ENCODE measurements at regions not wholly inside any gene's neighbourhood (a gene's known extent, or its start where the extent isn't known, plus 50 kb on each side); places are given as distances from the start of the nearest gene placed in this dataset.

DNA sequence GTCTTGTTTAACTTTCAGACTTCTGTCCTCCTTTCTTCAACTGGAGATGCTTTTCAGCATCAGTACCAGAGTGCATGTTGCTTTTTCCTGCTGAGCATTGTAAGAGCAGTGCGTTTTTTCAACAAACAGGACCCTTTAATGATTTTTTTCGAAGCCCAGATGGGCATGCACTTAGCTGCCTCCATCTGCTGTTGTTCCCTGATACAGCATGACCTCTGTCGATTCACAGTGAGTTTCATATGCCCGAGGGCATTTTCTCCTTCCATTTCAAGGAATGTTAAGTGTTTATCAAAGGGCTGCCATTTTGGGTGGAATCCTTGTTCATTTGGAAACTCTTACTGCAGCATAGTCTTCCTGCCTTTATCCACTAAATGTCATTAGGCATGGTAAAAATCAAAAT is 428.6 kb downstream of the DTHD1 start:
- H3K36me3 ChIP-seq: no peaks in the 10 kb centered on the region
- no peak for DNase-seq

DNA sequence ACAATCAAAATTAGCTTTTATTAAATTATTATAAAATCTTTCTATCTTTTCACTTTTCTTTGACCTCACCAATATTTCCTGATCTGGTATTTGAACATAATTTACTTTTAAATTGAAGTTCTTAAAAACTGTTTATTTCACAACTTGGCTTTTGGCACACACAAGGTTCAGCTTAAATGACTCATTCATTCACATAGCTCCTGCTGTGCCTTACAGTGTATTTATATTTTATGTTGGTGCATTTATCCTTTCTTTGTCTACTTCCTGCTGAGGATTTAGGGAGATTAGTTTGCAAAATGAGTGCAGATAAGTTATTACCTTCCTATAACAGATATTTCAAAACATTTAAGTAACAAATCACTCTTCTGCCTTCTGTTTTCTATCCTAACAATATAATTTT is 430.6 kb downstream of the DTHD1 start:
- H3K27ac ChIP-seq: no peak overlapping the region
- intact Hi-C loops (cut with DNase I): no loop called here
- H3K9me3 ChIP-seq: no peaks in the 10 kb centered on the region
- H3K4me3 ChIP-seq (replicated peaks in 1 of 3): no peak overlapping the region
- H3K27me3 ChIP-seq: no peaks in the 10 kb centered on the region
- no peaks in the 10 kb centered on the region for H3K4me1 ChIP-seq
- no peaks in the 10 kb centered on the region for H3K36me3 ChIP-seq
- TF ChIP-seq, protein P1, sequence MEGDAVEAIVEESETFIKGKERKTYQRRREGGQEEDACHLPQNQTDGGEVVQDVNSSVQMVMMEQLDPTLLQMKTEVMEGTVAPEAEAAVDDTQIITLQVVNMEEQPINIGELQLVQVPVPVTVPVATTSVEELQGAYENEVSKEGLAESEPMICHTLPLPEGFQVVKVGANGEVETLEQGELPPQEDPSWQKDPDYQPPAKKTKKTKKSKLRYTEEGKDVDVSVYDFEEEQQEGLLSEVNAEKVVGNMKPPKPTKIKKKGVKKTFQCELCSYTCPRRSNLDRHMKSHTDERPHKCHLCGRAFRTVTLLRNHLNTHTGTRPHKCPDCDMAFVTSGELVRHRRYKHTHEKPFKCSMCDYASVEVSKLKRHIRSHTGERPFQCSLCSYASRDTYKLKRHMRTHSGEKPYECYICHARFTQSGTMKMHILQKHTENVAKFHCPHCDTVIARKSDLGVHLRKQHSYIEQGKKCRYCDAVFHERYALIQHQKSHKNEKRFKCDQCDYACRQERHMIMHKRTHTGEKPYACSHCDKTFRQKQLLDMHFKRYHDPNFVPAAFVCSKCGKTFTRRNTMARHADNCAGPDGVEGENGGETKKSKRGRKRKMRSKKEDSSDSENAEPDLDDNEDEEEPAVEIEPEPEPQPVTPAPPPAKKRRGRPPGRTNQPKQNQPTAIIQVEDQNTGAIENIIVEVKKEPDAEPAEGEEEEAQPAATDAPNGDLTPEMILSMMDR (IDR thresholded peaks at IDR 0.05): no peak
- no peak for TF ChIP-seq POLR2A (IDR thresholded peaks at IDR 0.05)
- no peak for DNase-seq

More for the DNA sequence above, 428.6 kb downstream of the DTHD1 start:
- Histone ChIP-seq H3K4me3 (replicated peaks in 1 of 3) (no peak overlapping the region), H3K27me3 (no peaks in the 10 kb centered on the region), H3K4me1 (no peaks in the 10 kb centered on the region), H3K27ac (no peak overlapping the region), H3K9me3 (no peaks in the 10 kb centered on the region)
- TF ChIP-seq, protein P1 (IDR thresholded peaks at IDR 0.05): no peak
- no peak for TF ChIP-seq POLR2A (IDR thresholded peaks at IDR 0.05)
- 64 to 78% methylated on average over 4 of the region's 4 CpGs for WGBS, 2 donors
- intact Hi-C loops (cut with DNase I): no loop called here

GRCh38 chr4:36716874-36717273 is 435.5 kb downstream of the DTHD1 start:
- DNase-seq: no peak
- Histone ChIP-seq H3K4me1 (no peaks in the 10 kb centered on the region), H3K27me3 (no peaks in the 10 kb centered on the region), H3K9me3 (no peaks in the 10 kb centered on the region), H3K4me3 (replicated peaks in 1 of 3) (no peak overlapping the region), H3K36me3 (no peaks in the 10 kb centered on the region), H3K27ac (no peak overlapping the region)
- TF ChIP-seq, protein P1 (IDR thresholded peaks at IDR 0.05): no peak
- TF ChIP-seq POLR2A (IDR thresholded peaks at IDR 0.05): no peak
- intact Hi-C loops (cut with DNase I): no loop called here
- 92 to 93% methylated on average over 4 of the region's 4 CpGs for WGBS, 2 donors

DNA sequence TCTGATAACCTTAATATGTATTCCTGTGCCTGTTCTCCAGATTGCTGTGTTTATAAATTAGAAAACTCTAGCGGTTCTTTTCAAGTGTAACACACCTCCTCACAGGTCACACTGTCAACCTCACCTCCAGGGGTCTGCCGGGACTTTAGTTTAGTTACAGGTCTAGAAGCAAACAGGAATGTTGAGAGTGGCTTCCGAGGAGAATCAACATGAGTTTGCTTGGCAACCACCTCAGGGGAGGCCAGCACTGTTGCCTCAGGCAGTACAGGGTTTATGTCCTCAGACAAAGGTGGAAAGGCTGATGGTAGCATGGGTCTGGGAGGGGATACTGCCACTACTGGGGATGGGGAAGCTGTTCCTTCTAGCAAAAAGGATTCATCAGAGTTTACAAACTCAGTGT is 438.0 kb downstream of the DTHD1 start:
- no peak for TF ChIP-seq POLR2A (IDR thresholded peaks at IDR 0.05)
- TF ChIP-seq, protein P1 (IDR thresholded peaks at IDR 0.05): no peak
- no peak for DNase-seq
- Histone ChIP-seq H3K4me3 (replicated peaks in 1 of 3) (no peak overlapping the region), H3K27ac (no peak overlapping the region), H3K36me3 (no peaks in the 10 kb centered on the region), H3K27me3 (no peaks in the 10 kb centered on the region), H3K4me1 (no peaks in the 10 kb centered on the region), H3K9me3 (no peaks in the 10 kb centered on the region)
- intact Hi-C loops (cut with DNase I): no loop called here
- 55 to 64% methylated on average over 3 of the region's 3 CpGs for WGBS, 2 donors

- H3K4me1 ChIP-seq: no peaks in the 10 kb centered on the region
- intact Hi-C loops (cut with DNase I): no loop called here
- H3K4me3 ChIP-seq (replicated peaks in 1 of 3): no peak overlapping the region
- no peak for TF ChIP-seq POLR2A (IDR thresholded peaks at IDR 0.05)
- TF ChIP-seq, protein P1 (IDR thresholded peaks at IDR 0.05): no peak
- H3K36me3 ChIP-seq: no peaks in the 10 kb centered on the region
- H3K9me3 ChIP-seq: no peaks in the 10 kb centered on the region
- no peaks in the 10 kb centered on the region for H3K27me3 ChIP-seq
- no peak overlapping the region for H3K27ac ChIP-seq
- WGBS, 2 donors: 85% methylated on average over 1 of the region's 1 CpG
- DNase-seq: no peak
Observed at GRCh38 chr4:36722986-36723385, 441.6 kb downstream of the DTHD1 start.
